ENCODE measurements at regions not wholly inside any gene's neighbourhood (a gene's known extent, or its start where the extent isn't known, plus 50 kb on each side); places are given as distances from the start of the nearest gene placed in this dataset.

GRCh38 chr22:46056546-46057245 lies 79.7 kb upstream of the WNT7B start:
- WGBS, result 96% methylated on average over 9 of the region's 9 CpGs
- peaks cover 0 to 3% of the 10 kb centered on the region in 2 donors for H3K36me3 ChIP-seq (ENCODE audit: control insufficient read depth in 2 of 2, insufficient read depth in 2 of 2, low read length in 1 of 2)
- H3K27me3 ChIP-seq (ENCODE audit: control insufficient read depth in 2 of 2, insufficient read depth in 1 of 2, low read length in 1 of 2), result peaks cover 1 to 90% of the 10 kb centered on the region in 2 donors
- no peak for DNase-seq (ENCODE audit: low read depth in 6 of 9, low spot score in 9 of 9)
- H3K4me3 ChIP-seq (ENCODE audit: low read length in 2 of 2), result no peak overlapping the region
- peaks cover 0 to 1% of the 10 kb centered on the region in 2 donors for H3K9me3 ChIP-seq (ENCODE audit: control insufficient read depth in 2 of 2, insufficient read depth in 1 of 2, low read length in 1 of 2)
- H3K4me1 ChIP-seq (ENCODE audit: control insufficient read depth in 2 of 2, insufficient read depth in 2 of 2, low read length in 2 of 2), result peaks cover 0 to 7% of the 10 kb centered on the region in 2 donors
- peak overlapping the region in 1 of 2 donors; percentile 84 for H3K27ac ChIP-seq (ENCODE audit: low read depth in 1 of 2, low read length in 1 of 2)

DNA sequence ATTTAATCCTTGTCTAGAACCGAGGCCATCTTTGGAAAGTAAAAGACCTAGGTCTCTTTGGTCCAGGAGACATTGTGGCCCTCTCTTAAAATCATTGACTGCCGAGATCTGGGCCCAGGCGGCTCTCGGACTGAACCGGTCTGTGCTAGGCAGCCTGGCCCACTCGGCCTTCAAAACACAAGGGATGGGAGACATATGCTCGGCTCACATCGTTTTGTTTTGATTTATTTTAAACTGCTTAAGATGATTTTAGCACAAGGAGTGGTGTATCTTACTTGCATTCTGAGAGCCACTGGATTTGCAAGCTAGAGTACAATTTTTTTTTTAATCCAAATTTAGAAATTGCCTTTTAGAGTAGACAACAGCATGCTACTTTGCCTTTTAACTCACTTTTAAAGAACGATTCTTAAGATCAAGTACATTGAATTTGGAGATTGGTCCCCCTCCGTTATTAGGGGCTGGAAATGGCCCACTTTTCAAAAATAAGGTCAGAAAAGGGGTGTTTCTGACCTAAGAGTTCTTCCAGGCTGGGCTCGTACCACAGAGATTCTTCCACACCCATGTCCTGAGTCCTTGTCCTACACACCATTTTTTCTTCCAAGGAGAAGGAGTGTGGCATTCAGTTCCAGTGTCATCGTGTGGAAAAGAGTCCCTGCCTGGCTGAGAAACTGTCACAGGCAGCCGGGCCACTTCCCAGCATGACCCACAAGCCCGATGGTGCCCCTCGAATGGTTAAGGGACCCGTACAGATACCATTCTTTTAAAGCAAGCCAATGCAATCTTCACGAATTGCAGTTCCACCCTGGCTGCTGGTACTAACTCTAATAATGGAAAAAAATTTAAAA lies 80.5 kb upstream of the WNT7B start:
- Histone ChIP-seq H3K27me3 (ENCODE audit: control insufficient read depth in 2 of 2, insufficient read depth in 1 of 2, low read length in 1 of 2) (peaks cover 5 to 90% of the 10 kb centered on the region in 2 donors), H3K4me3 (ENCODE audit: low read length in 2 of 2) (no peak overlapping the region), H3K4me1 (ENCODE audit: control insufficient read depth in 2 of 2, insufficient read depth in 2 of 2, low read length in 2 of 2) (peaks cover 0 to 7% of the 10 kb centered on the region in 2 donors), H3K9me3 (ENCODE audit: control insufficient read depth in 2 of 2, insufficient read depth in 1 of 2, low read length in 1 of 2) (peaks cover 0 to 1% of the 10 kb centered on the region in 2 donors), H3K36me3 (ENCODE audit: control insufficient read depth in 2 of 2, insufficient read depth in 2 of 2, low read length in 1 of 2) (peaks cover 0 to 3% of the 10 kb centered on the region in 2 donors), H3K27ac (ENCODE audit: low read depth in 1 of 2, low read length in 1 of 2) (peak overlapping the region in 1 of 2 donors; percentile 68)
- 87% methylated on average over 17 of the region's 17 CpGs for WGBS
- no peak for DNase-seq (ENCODE audit: low read depth in 6 of 9, low spot score in 9 of 9)

DNA sequence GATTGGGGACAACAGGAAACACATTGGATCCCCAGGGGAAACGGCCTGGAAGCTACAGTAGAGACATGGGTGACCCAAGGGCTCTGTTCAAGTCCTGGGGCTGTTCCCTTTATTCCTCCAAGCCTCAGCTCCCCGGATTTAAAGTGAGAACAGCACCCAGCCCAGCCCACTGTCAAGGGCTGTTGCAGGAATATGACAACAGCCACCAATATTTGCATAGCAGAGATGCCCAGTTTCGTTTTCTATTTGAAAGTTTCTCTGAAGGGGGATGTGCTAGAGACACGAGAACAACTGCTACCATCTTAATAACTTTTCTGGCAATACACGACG lies 81.1 kb upstream of the WNT7B start:
- no peak for DNase-seq (ENCODE audit: low read depth in 6 of 9, low spot score in 9 of 9)
- H3K4me1 ChIP-seq (ENCODE audit: control insufficient read depth in 2 of 2, insufficient read depth in 2 of 2, low read length in 2 of 2), result peaks cover 0 to 4% of the 10 kb centered on the region in 2 donors
- 26% methylated on average over 6 of the region's 6 CpGs for WGBS

DNA sequence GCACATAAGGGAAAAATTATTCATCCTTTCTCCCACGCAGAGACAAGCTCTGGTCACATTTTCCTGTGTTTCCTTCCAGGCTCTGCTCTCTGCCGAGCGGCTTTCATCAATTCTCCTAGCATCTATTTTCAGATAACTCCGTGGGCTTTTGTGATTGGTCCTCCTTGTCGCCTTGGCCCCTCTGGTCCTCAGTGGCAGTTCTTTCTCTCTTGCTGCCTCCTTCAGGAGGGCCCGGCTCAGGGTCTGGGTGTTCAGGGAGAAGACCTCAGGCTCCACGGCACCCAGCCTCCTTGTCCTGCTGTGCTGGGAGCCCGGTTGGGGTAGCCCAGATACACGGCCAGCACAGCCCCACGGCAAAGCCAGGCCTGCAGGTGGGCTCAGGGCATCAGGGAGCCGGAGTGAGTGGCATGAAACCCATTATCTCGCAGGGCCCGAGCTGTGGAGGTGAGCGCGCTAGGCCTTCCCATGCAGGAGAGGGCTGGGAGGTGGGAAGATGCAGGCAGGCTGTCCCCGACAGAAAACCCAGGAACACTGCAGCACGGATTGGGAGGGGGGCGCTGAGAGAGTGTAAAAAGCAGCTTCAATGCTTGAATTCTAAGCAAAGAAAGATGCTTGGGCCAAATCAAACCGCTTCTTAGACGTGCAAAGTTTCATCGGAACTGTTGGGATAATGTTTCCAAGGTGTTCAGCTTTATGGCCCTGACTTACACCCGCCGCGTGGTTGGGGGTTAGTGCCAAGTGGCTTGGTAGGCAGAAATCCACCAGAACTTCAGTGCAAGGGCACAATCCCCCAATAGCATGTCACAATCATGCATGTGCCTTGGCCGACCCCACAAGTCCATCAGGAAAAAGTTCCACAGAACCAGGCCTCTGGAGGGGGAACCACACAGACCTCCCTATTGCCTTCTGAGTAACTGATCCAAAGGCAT lies 81.9 kb upstream of the WNT7B start:
- Histone ChIP-seq H3K9me3 (ENCODE audit: control insufficient read depth in 2 of 2, insufficient read depth in 1 of 2, low read length in 1 of 2) (peaks cover 0 to 1% of the 10 kb centered on the region in 2 donors), H3K36me3 (ENCODE audit: control insufficient read depth in 2 of 2, insufficient read depth in 2 of 2, low read length in 1 of 2) (peaks cover 0 to 4% of the 10 kb centered on the region in 2 donors), H3K27ac (ENCODE audit: low read depth in 1 of 2, low read length in 1 of 2) (peak overlapping the region; percentile 11 to 52), H3K27me3 (ENCODE audit: control insufficient read depth in 2 of 2, insufficient read depth in 1 of 2, low read length in 1 of 2) (peaks cover 5 to 90% of the 10 kb centered on the region in 2 donors), H3K4me3 (ENCODE audit: low read length in 2 of 2) (no peak overlapping the region), H3K4me1 (ENCODE audit: control insufficient read depth in 2 of 2, insufficient read depth in 2 of 2, low read length in 2 of 2) (peaks cover 0 to 3% of the 10 kb centered on the region in 2 donors)
- 97% methylated on average over 25 of the region's 25 CpGs for WGBS
- DNase-seq (ENCODE audit: low read depth in 6 of 9, low spot score in 9 of 9), result no peak

More for the DNA sequence above, 81.1 kb upstream of the WNT7B start:
- Histone ChIP-seq H3K9me3 (ENCODE audit: control insufficient read depth in 2 of 2, insufficient read depth in 1 of 2, low read length in 1 of 2) (peaks cover 0 to 1% of the 10 kb centered on the region in 2 donors), H3K27ac (ENCODE audit: low read depth in 1 of 2, low read length in 1 of 2) (peak overlapping the region in 1 of 2 donors; percentile 43), H3K36me3 (ENCODE audit: control insufficient read depth in 2 of 2, insufficient read depth in 2 of 2, low read length in 1 of 2) (peaks cover 0 to under 1% of the 10 kb centered on the region in 2 donors), H3K4me3 (ENCODE audit: low read length in 2 of 2) (no peak overlapping the region), H3K27me3 (ENCODE audit: control insufficient read depth in 2 of 2, insufficient read depth in 1 of 2, low read length in 1 of 2) (peaks cover 5 to 90% of the 10 kb centered on the region in 2 donors)

DNA sequence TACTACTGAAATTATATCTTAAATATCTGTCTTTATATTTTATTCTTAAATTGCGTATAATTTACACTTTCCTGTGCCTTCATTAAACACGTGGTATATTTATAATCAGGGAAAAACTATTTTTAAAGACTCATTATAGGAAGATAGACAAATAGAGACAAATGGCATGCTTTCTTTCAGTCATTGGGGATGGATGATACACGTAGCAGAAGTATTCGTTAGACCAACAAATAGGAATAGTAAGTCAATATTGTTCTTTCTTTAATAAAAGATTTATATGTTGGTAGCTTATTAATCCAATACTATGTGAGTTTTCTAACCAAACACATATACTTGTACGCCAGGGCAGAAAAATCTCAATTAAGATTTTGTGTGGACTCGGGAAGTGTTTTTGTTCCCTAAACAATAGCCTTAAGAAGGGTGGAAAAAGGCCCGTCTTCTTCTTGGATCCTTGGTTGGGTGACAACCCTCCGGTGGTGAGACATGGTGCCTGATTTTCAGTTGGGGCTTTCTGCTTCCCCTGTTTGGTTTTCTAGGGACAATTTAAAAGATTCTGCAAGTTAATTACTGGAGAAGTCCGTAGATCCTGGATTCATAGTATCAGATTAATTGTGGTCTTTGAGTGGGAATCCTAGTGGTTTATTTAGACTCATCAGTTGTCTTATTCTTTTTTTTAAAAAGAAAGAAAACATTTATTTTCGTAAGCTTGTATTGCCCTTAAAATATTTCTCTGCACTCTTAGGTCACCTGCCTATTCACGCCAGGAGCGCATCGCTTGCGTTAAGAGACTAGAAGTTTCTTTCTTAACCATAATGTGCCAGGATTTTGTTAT lies 83.5 kb upstream of the WNT7B start:
- peaks cover 0 to 11% of the 10 kb centered on the region in 2 donors for H3K36me3 ChIP-seq (ENCODE audit: control insufficient read depth in 2 of 2, insufficient read depth in 2 of 2, low read length in 1 of 2)
- H3K9me3 ChIP-seq (ENCODE audit: control insufficient read depth in 2 of 2, insufficient read depth in 1 of 2, low read length in 1 of 2), result peaks cover 0 to 1% of the 10 kb centered on the region in 2 donors
- peaks cover 5 to 90% of the 10 kb centered on the region in 2 donors for H3K27me3 ChIP-seq (ENCODE audit: control insufficient read depth in 2 of 2, insufficient read depth in 1 of 2, low read length in 1 of 2)
- no peak overlapping the region for H3K4me3 ChIP-seq (ENCODE audit: low read length in 2 of 2)
- 92% methylated on average over 14 of the region's 14 CpGs for WGBS
- H3K4me1 ChIP-seq (ENCODE audit: control insufficient read depth in 2 of 2, insufficient read depth in 2 of 2, low read length in 2 of 2), result peaks cover 0 to 3% of the 10 kb centered on the region in 2 donors
- no peak overlapping the region for H3K27ac ChIP-seq (ENCODE audit: low read depth in 1 of 2, low read length in 1 of 2)
- no peak for DNase-seq (ENCODE audit: low read depth in 6 of 9, low spot score in 9 of 9)

GRCh38 chr22:46061124-46061500 lies 84.2 kb upstream of the WNT7B start:
- H3K9me3 ChIP-seq (ENCODE audit: control insufficient read depth in 2 of 2, insufficient read depth in 1 of 2, low read length in 1 of 2), result peaks cover 0 to under 1% of the 10 kb centered on the region in 2 donors
- peaks cover 0 to 3% of the 10 kb centered on the region in 2 donors for H3K4me1 ChIP-seq (ENCODE audit: control insufficient read depth in 2 of 2, insufficient read depth in 2 of 2, low read length in 2 of 2)
- peaks cover 0 to 11% of the 10 kb centered on the region in 2 donors for H3K36me3 ChIP-seq (ENCODE audit: control insufficient read depth in 2 of 2, insufficient read depth in 2 of 2, low read length in 1 of 2)
- peaks cover 5 to 85% of the 10 kb centered on the region in 2 donors for H3K27me3 ChIP-seq (ENCODE audit: control insufficient read depth in 2 of 2, insufficient read depth in 1 of 2, low read length in 1 of 2)
- no peak overlapping the region for H3K4me3 ChIP-seq (ENCODE audit: low read length in 2 of 2)
- WGBS, result 60% methylated on average over 38 of the region's 38 CpGs
- DNase-seq (ENCODE audit: low read depth in 6 of 9, low spot score in 9 of 9), result no peak
- no peak overlapping the region for H3K27ac ChIP-seq (ENCODE audit: low read depth in 1 of 2, low read length in 1 of 2)

- no peaks in the 10 kb centered on the region for H3K9me3 ChIP-seq (ENCODE audit: control insufficient read depth in 2 of 2, insufficient read depth in 1 of 2, low read length in 1 of 2)
- H3K36me3 ChIP-seq (ENCODE audit: control insufficient read depth in 2 of 2, insufficient read depth in 2 of 2, low read length in 1 of 2), result peaks cover 0 to 11% of the 10 kb centered on the region in 2 donors
- H3K27me3 ChIP-seq (ENCODE audit: control insufficient read depth in 2 of 2, insufficient read depth in 1 of 2, low read length in 1 of 2), result peaks cover 5 to 85% of the 10 kb centered on the region in 2 donors
- WGBS, result 84% methylated on average over 79 of the region's 79 CpGs
- no peak overlapping the region for H3K27ac ChIP-seq (ENCODE audit: low read depth in 1 of 2, low read length in 1 of 2)
- no peak for DNase-seq (ENCODE audit: low read depth in 6 of 9, low spot score in 9 of 9)
- no peak overlapping the region for H3K4me3 ChIP-seq (ENCODE audit: low read length in 2 of 2)
- peaks cover 0 to 3% of the 10 kb centered on the region in 2 donors for H3K4me1 ChIP-seq (ENCODE audit: control insufficient read depth in 2 of 2, insufficient read depth in 2 of 2, low read length in 2 of 2)
Observed at GRCh38 chr22:46061501-46062231, 84.7 kb upstream of the WNT7B start.

Measured in thymus (tissue), 11 donors.